ENCODE measurements at regions not wholly inside any gene's neighbourhood (a gene's known extent, or its start where the extent isn't known, plus 50 kb on each side); places are given as distances from the start of the nearest gene placed in this dataset.
"Not testable (repeated sequence)": the region's sequence is repeated elsewhere in the genome, so short reads cannot be mapped to it uniquely, and the experiment has no call there.

GRCh38 chr15:84119351-84119750 lies 116.2 kb upstream of the GOLGA6L4 start:
- POLR2A ChIA-PET; CTCF ChIA-PET; H4K20me1 ChIP-seq (ENCODE audit: insufficient read depth); H3F3A ChIP-seq (replicated peaks; ENCODE audit: insufficient read depth); H3K79me2 ChIP-seq (ENCODE audit: insufficient read depth); H3K27ac ChIP-seq (ENCODE audit: low read depth in 2 of 2, low read length in 1 of 2); H3K27me3 ChIP-seq (ENCODE audit: insufficient read depth); H3K4me1 ChIP-seq (ENCODE audit: control insufficient read depth in 1 of 2, insufficient read depth in 2 of 2, low read depth in 1 of 2, low read length in 1 of 2); H3K4me3 ChIP-seq (ENCODE audit: low read depth in 2 of 2, low read length in 1 of 2); H3K4me2 ChIP-seq; DNase-seq; H3K36me3 ChIP-seq (replicated peaks in 1 of 2; ENCODE audit: control insufficient read depth in 1 of 2, insufficient read depth in 2 of 2, low read length in 1 of 2); H3K9me2 ChIP-seq; H3K9me3 ChIP-seq; H2AFZ ChIP-seq (ENCODE audit: low read depth); H3K9ac ChIP-seq: not testable (repeated sequence)
- 100% methylated on average over 1 of the region's 1 CpG for WGBS (ENCODE audit: low lambda C conversion rate)
- peak; percentile 18; the same call in 1 of the 2 replicates for TF ChIP-seq RAD21 (IDR thresholded peaks at IDR 0.05; ENCODE audit: low read length)

- H3K4me2 ChIP-seq; DNase-seq; H3K27ac ChIP-seq (ENCODE audit: low read depth in 2 of 2, low read length in 1 of 2); H3K36me3 ChIP-seq (replicated peaks in 1 of 2; ENCODE audit: control insufficient read depth in 1 of 2, insufficient read depth in 2 of 2, low read length in 1 of 2); H3K79me2 ChIP-seq (ENCODE audit: insufficient read depth); H3K9me2 ChIP-seq; H3K27me3 ChIP-seq (ENCODE audit: insufficient read depth); H3K4me1 ChIP-seq (ENCODE audit: control insufficient read depth in 1 of 2, insufficient read depth in 2 of 2, low read depth in 1 of 2, low read length in 1 of 2); H3K9ac ChIP-seq; CTCF ChIA-PET; H3K9me3 ChIP-seq; H4K20me1 ChIP-seq (ENCODE audit: insufficient read depth); H2AFZ ChIP-seq (ENCODE audit: low read depth); H3K4me3 ChIP-seq (ENCODE audit: low read depth in 2 of 2, low read length in 1 of 2); H3F3A ChIP-seq (replicated peaks; ENCODE audit: insufficient read depth); POLR2A ChIA-PET: not testable (repeated sequence)
- 36% methylated on average over 4 of the region's 4 CpGs for WGBS (ENCODE audit: low lambda C conversion rate)
These were observed 114.7 kb upstream of the GOLGA6L4 start for GRCh38 chr15:84120903-84121302.

GRCh38 chr15:84128706-84129105 lies 106.9 kb upstream of the GOLGA6L4 start:
- H3K4me3 ChIP-seq (ENCODE audit: low read depth in 2 of 2, low read length in 1 of 2); DNase-seq; H3K9me2 ChIP-seq; H3K4me2 ChIP-seq; H3K9me3 ChIP-seq; CTCF ChIA-PET; H3K36me3 ChIP-seq (replicated peaks in 1 of 2; ENCODE audit: control insufficient read depth in 1 of 2, insufficient read depth in 2 of 2, low read length in 1 of 2); H3K9ac ChIP-seq; H3K4me1 ChIP-seq (ENCODE audit: control insufficient read depth in 1 of 2, insufficient read depth in 2 of 2, low read depth in 1 of 2, low read length in 1 of 2); H3K79me2 ChIP-seq (ENCODE audit: insufficient read depth); H2AFZ ChIP-seq (ENCODE audit: low read depth); H4K20me1 ChIP-seq (ENCODE audit: insufficient read depth); H3K27me3 ChIP-seq (ENCODE audit: insufficient read depth); POLR2A ChIA-PET: not testable (repeated sequence)
- H3F3A ChIP-seq (replicated peaks; ENCODE audit: insufficient read depth), result peaks cover 15% of the 10 kb centered on the region
- peak overlapping the region in 1 of 2 experiments; percentile 54; a peak in 1 of 4 replicates for H3K27ac ChIP-seq (ENCODE audit: low read depth in 2 of 2, low read length in 1 of 2)
- TF ChIP-seq TCF12 (IDR thresholded peaks at IDR 0.05), result peak; percentile 48
- 0 out of 2 replicates have a peak, but pooled peaks have one; percentile 18 for TF ChIP-seq MEF2A (IDR thresholded peaks at IDR 0.05; ENCODE audit: borderline replicate concordance, low read depth)
- peak; percentile 43; the same call in 1 of the 2 replicates for TF ChIP-seq NFIC (IDR thresholded peaks at IDR 0.05; ENCODE audit: borderline replicate concordance)
- TF ChIP-seq JUND (IDR thresholded peaks at IDR 0.05), result peak; percentile 30; the same call in 1 of the 2 replicates
- TF ChIP-seq PBX3 (IDR thresholded peaks at IDR 0.05), result 0 out of 2 replicates have a peak, but pooled peaks have one; percentile 8
- 69% methylated on average over 2 of the region's 2 CpGs for WGBS (ENCODE audit: low lambda C conversion rate)

GRCh38 chr15:84130098-84130831 lies 105.3 kb upstream of the GOLGA6L4 start:
- H3K4me1 ChIP-seq (ENCODE audit: control insufficient read depth in 1 of 2, insufficient read depth in 2 of 2, low read depth in 1 of 2, low read length in 1 of 2); DNase-seq; H4K20me1 ChIP-seq (ENCODE audit: insufficient read depth); POLR2A ChIA-PET; H3K36me3 ChIP-seq (replicated peaks in 1 of 2; ENCODE audit: control insufficient read depth in 1 of 2, insufficient read depth in 2 of 2, low read length in 1 of 2); H3K4me3 ChIP-seq (ENCODE audit: low read depth in 2 of 2, low read length in 1 of 2); H3K4me2 ChIP-seq; H3K27me3 ChIP-seq (ENCODE audit: insufficient read depth); H3K9me3 ChIP-seq; H3K9ac ChIP-seq; H2AFZ ChIP-seq (ENCODE audit: low read depth); H3K9me2 ChIP-seq; H3K79me2 ChIP-seq (ENCODE audit: insufficient read depth): not testable (repeated sequence)
- Histone ChIP-seq H3F3A (replicated peaks; ENCODE audit: insufficient read depth) (peaks cover 15% of the 10 kb centered on the region), H3K27ac (ENCODE audit: low read depth in 2 of 2, low read length in 1 of 2) (peak overlapping the region in 1 of 2 experiments; percentile 63; a peak in 1 of 4 replicates)
- 64% methylated on average over 9 of the region's 9 CpGs for WGBS (ENCODE audit: low lambda C conversion rate)
- CTCF ChIA-PET, result interaction anchor here (1.4 kb wide), 1 partner anchor 12 kb away, joined by 3 read pairs; no protein-coding TSS in a partner anchor

- H3K36me3 ChIP-seq (replicated peaks in 1 of 2; ENCODE audit: control insufficient read depth in 1 of 2, insufficient read depth in 2 of 2, low read length in 1 of 2); H3K27ac ChIP-seq (ENCODE audit: low read depth in 2 of 2, low read length in 1 of 2); H4K20me1 ChIP-seq (ENCODE audit: insufficient read depth); H3K9me2 ChIP-seq; CTCF ChIA-PET; H3K4me1 ChIP-seq (ENCODE audit: control insufficient read depth in 1 of 2, insufficient read depth in 2 of 2, low read depth in 1 of 2, low read length in 1 of 2); H3K4me2 ChIP-seq; H3F3A ChIP-seq (replicated peaks; ENCODE audit: insufficient read depth); DNase-seq; H3K9ac ChIP-seq; POLR2A ChIA-PET; H2AFZ ChIP-seq (ENCODE audit: low read depth); H3K27me3 ChIP-seq (ENCODE audit: insufficient read depth); H3K4me3 ChIP-seq (ENCODE audit: low read depth in 2 of 2, low read length in 1 of 2); H3K9me3 ChIP-seq; H3K79me2 ChIP-seq (ENCODE audit: insufficient read depth): not testable (repeated sequence)
- WGBS (ENCODE audit: low lambda C conversion rate), result 87% methylated on average over 2 of the region's 3 CpGs
These were observed 99.6 kb upstream of the GOLGA6L4 start for GRCh38 chr15:84135931-84136456.
